ENCODE measurements at regions not wholly inside any gene's neighbourhood (a gene's known extent, or its start where the extent isn't known, plus 50 kb on each side); places are given as distances from the start of the nearest gene placed in this dataset.
"Not testable (repeated sequence)": the region's sequence is repeated elsewhere in the genome, so short reads cannot be mapped to it uniquely, and the experiment has no call there.

GRCh38 chr18:34482204-34482603, 227.9 kb upstream of the DTNA start:
- DNase-seq = no peak

- DNase-seq = no peak
Measured at GRCh38 chr18:34483198-34483597, 226.9 kb upstream of the DTNA start.

DNA sequence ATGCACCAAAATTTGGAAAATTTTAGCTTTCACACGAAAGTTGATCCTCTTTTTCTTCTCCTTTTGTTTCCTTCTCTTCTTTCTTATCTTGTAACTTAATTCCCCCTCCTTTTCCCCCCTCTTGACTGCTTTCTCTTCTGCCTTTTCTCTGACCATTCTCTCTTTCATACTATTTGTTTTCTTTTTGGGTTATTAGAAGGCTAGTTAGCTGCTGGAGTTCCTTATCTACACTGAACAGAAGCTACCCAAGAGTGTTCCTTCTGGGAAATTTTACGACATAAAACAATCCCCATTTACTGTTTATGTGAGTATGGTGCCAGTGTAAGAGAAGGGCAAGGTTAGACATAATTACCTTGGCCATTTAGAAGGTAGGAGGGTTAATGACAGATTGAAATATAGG, 218.4 kb upstream of the DTNA start:
- DNase-seq = no peak

DNA sequence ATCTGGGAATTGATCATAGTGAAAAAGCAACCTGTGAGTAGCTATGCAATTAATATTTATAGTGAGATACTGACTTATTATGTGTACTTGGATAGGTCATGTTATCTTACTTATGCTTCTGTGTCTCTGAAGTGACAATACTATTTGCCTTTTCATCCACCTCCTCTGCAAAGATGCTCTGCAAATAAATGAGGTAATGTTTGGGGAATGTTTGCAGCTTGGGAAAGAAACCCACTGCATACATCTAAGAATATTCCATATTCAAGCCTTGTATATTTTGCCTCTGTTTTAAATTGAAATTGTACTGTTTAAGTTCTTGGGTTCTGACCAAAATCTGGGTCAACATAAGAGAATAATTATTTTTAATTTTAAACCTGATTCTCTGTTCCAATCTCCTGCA, 217.4 kb upstream of the DTNA start:
- no peak for DNase-seq

GRCh38 chr18:34493099-34493544, 217.0 kb upstream of the DTNA start:
- DNase-seq = no peak

GRCh38 chr18:34493566-34494358, 216.3 kb upstream of the DTNA start:
- peak; percentile 1 for DNase-seq

DNA sequence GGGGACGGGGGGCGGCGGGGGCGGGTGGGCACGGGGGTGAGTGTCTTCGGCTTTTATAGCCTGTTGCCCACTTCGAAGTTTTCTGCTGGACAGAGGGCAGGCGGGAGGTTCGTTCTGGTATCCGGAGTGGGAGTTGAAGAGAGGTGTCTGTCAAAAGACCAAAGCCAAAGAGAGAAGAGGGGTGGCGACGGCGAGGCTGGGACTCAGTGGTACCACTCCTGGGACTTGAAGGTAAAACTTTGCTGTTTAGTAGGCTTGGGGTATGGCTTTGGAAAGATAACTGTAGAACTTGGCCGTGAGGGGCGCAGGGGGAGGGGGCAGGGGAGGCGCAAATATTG, 215.8 kb upstream of the DTNA start:
- no peak for DNase-seq

- DNase-seq = peak; percentile 14
Measured at GRCh38 chr18:34495506-34495905, 214.6 kb upstream of the DTNA start.

GRCh38 chr18:34501553-34501952, 208.5 kb upstream of the DTNA start:
- DNase-seq = no peak

- no peak for DNase-seq
Measured at GRCh38 chr18:34506198-34506597, 203.9 kb upstream of the DTNA start.

- no peak for DNase-seq
Measured at GRCh38 chr18:34509163-34509562, 200.9 kb upstream of the DTNA start.

GRCh38 chr18:34509879-34510586, 200.1 kb upstream of the DTNA start:
- no peak for DNase-seq

GRCh38 chr18:34510926-34511325, 199.2 kb upstream of the DTNA start:
- no peak for DNase-seq

- no peak for DNase-seq
Measured at GRCh38 chr18:34511435-34511834, 198.7 kb upstream of the DTNA start.

- no peak for DNase-seq
Measured at GRCh38 chr18:34511879-34512278, 198.2 kb upstream of the DTNA start.

- no peak for DNase-seq
Measured at GRCh38 chr18:34514238-34514637, 195.9 kb upstream of the DTNA start.

- no peak for DNase-seq
Measured at GRCh38 chr18:34514957-34515356, 195.1 kb upstream of the DTNA start.

- DNase-seq = not testable (repeated sequence)
Measured at GRCh38 chr18:34516355-34516754, 193.7 kb upstream of the DTNA start.

- DNase-seq = not testable (repeated sequence)
Measured at GRCh38 chr18:34516996-34517395, 193.1 kb upstream of the DTNA start.

GRCh38 chr18:34521040-34521439, 189.1 kb upstream of the DTNA start:
- DNase-seq = no peak

GRCh38 chr18:34522603-34523002, 187.5 kb upstream of the DTNA start:
- DNase-seq = no peak

- no peak for DNase-seq
Measured at GRCh38 chr18:34525244-34525643, 184.9 kb upstream of the DTNA start.

DNA sequence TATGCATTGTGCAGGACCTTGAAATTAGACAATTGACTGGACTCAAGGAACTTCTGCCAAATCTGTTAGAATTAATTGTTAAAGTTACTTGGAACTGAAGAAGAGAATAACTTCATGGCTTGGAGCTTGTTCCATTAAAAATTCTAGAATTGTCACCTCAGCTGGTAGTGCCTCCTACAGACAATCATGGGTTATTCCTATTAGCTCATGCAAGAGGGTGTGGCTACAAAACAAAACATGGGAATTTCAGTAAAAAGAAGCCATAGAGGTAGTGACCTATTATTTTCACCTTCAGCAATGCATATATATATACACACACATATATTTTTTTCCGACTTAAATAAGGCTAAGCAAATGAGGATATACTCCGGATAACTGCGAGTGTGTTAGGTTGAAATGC, 181.9 kb upstream of the DTNA start:
- DNase-seq = no peak

All from hematopoietic multipotent progenitor cell treated with erythropoietin and hydrocortisone succinate and interleukin-3 and kit ligand, for 6 days (in vitro differentiated cells).